ENCODE measurements at regions not wholly inside any gene's neighbourhood (a gene's known extent, or its start where the extent isn't known, plus 50 kb on each side); places are given as distances from the start of the nearest gene placed in this dataset.

DNA sequence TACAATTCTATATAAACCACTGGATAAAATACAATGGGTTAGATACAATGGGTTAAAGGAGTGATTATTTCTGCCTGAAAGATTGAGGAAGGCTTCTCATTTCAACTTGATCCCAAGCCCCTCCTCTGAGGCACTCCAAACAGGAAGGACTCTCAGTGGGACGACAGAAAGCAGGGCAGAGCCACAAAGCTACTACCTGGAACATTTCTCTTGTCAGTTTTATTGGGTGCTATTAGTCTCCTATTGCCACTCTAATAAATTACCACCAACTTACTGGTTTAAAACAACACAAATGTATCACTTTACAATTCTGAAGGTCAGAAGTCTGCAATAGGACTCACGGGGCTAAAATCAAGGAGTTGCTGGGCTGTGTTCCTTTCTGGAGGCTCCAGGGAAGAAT is 146.7 kb downstream of the MREG start:
- no peak for DNase-seq (ENCODE audit: insufficient read length, low spot score, missing footprints)
- no peaks in the 10 kb centered on the region for H3K36me3 ChIP-seq (ENCODE audit: insufficient read depth, low read length)

DNA sequence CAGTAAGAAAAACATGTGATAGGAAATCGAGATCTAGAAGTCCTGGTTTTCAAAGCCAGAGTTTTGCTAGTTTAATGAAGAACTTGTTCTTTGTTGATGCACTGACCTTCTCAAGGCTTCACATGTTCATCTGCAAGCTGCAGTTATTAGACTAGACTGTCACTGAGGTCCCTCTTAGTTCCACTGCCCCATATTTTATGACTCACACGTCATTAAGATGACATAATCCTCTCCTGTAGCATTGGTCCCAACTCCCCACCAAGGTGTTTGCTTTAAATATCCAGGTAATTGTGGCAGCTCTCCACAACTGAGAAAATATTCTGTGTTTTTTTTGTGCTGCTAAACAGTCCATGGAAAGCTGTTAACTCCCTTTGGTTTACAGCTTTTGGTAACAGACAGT is 149.7 kb downstream of the MREG start:
- Histone ChIP-seq H3K4me2 (ENCODE audit: insufficient read depth, low read length) (no peak overlapping the region), H3K27me3 (ENCODE audit: insufficient read depth, low read length) (no peaks in the 10 kb centered on the region), H3K27ac (ENCODE audit: low read depth, low read length) (no peak overlapping the region), H3K4me3 (ENCODE audit: insufficient read depth, low read length) (no peak overlapping the region), H3K4me1 (ENCODE audit: insufficient read depth, low read length) (no peaks in the 10 kb centered on the region), H3K36me3 (ENCODE audit: insufficient read depth, low read length) (no peaks in the 10 kb centered on the region), H2AFZ (ENCODE audit: low read length) (no peak overlapping the region), H4K20me1 (ENCODE audit: insufficient read depth, low read length) (no peaks in the 10 kb centered on the region), H3K9me3 (ENCODE audit: low read depth, low read length) (no peaks in the 10 kb centered on the region), H3K79me2 (ENCODE audit: insufficient read depth, low read length) (no peaks in the 10 kb centered on the region)
- no peak for DNase-seq (ENCODE audit: insufficient read length, low spot score, missing footprints)
- TF ChIP-seq CTCF (IDR thresholded peaks at IDR 0.05; ENCODE audit: extremely low read depth, low read depth, low read length), result no peak

More for the DNA sequence above, 146.7 kb downstream of the MREG start:
- no peak overlapping the region for H2AFZ ChIP-seq (ENCODE audit: low read length)
- H3K4me2 ChIP-seq (ENCODE audit: insufficient read depth, low read length), result no peak overlapping the region
- no peak for TF ChIP-seq CTCF (IDR thresholded peaks at IDR 0.05; ENCODE audit: extremely low read depth, low read depth, low read length)
- no peaks in the 10 kb centered on the region for H3K27me3 ChIP-seq (ENCODE audit: insufficient read depth, low read length)
- H3K27ac ChIP-seq (ENCODE audit: low read depth, low read length), result no peak overlapping the region
- no peaks in the 10 kb centered on the region for H4K20me1 ChIP-seq (ENCODE audit: insufficient read depth, low read length)
- no peaks in the 10 kb centered on the region for H3K9me3 ChIP-seq (ENCODE audit: low read depth, low read length)
- no peaks in the 10 kb centered on the region for H3K79me2 ChIP-seq (ENCODE audit: insufficient read depth, low read length)
- no peak overlapping the region for H3K4me3 ChIP-seq (ENCODE audit: insufficient read depth, low read length)
- H3K4me1 ChIP-seq (ENCODE audit: insufficient read depth, low read length), result peaks cover 3% of the 10 kb centered on the region

DNA sequence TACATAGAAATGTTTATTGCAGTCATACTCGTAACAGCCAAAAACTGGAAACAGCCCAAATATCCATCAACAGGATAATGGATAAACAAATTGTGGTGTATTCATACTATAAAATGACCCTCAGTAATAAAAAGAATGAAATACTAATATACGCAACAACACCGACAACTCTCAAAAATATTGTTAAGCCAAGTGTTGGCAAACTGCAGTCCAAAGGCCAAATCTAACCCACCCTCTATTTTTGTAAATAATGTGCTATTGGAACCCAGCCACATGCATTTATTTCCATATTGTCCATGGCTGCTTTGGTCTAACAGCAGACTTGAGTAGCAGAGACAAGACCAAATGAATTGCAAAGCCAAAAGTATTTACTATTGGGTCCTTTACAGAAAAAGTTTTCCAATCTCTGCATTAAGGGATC is 151.0 kb downstream of the MREG start:
- Histone ChIP-seq H3K36me3 (ENCODE audit: insufficient read depth, low read length) (no peaks in the 10 kb centered on the region), H3K79me2 (ENCODE audit: insufficient read depth, low read length) (no peaks in the 10 kb centered on the region), H3K4me2 (ENCODE audit: insufficient read depth, low read length) (no peak overlapping the region), H2AFZ (ENCODE audit: low read length) (no peak overlapping the region), H3K4me1 (ENCODE audit: insufficient read depth, low read length) (no peaks in the 10 kb centered on the region), H3K4me3 (ENCODE audit: insufficient read depth, low read length) (no peak overlapping the region), H4K20me1 (ENCODE audit: insufficient read depth, low read length) (no peaks in the 10 kb centered on the region), H3K27ac (ENCODE audit: low read depth, low read length) (no peak overlapping the region), H3K9me3 (ENCODE audit: low read depth, low read length) (no peaks in the 10 kb centered on the region), H3K27me3 (ENCODE audit: insufficient read depth, low read length) (no peaks in the 10 kb centered on the region)
- DNase-seq (ENCODE audit: insufficient read length, low spot score, missing footprints), result no peak
- TF ChIP-seq CTCF (IDR thresholded peaks at IDR 0.05; ENCODE audit: extremely low read depth, low read depth, low read length), result no peak

DNA sequence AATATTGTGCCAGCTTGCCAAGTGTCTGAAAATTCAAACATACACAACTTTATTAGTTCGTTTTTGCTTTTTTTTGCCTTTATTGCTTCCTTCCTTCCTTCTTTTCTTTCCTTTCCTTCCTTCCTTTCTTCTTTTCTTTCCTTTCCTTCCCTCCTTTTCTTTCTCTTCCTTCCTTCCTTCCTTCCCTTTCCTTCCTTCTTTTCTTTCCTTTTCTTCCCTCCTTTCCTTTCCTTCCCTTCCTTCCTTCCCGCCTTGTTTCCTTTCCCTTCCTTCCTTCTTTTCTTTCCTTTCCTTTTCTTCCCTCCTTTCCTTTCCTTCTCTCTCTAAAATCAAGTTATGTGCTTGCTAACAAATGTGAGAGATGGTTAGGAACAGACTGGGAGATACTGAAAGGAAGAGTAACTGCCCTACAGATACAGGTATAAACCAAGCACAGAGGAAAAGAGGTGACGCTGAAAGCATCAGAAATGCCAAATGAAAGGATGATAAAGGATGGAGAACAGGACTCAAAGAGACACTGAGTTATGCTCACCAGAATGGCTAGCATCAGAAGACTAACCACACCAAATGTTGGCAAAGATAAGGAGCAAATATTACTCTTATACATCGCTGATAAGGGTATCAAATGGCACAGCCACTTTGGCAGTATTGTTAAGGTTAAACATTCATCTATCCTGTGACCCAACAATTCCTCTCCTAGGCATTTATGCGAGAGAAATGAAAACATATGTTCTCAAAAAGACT is 151.6 kb downstream of the MREG start:
- DNase-seq (ENCODE audit: insufficient read length, low spot score, missing footprints), result no peak
- H3K9me3 ChIP-seq (ENCODE audit: low read depth, low read length), result no peaks in the 10 kb centered on the region
- no peak overlapping the region for H3K4me3 ChIP-seq (ENCODE audit: insufficient read depth, low read length)
- TF ChIP-seq CTCF (IDR thresholded peaks at IDR 0.05; ENCODE audit: extremely low read depth, low read depth, low read length), result no peak
- no peak overlapping the region for H2AFZ ChIP-seq (ENCODE audit: low read length)
- H3K36me3 ChIP-seq (ENCODE audit: insufficient read depth, low read length), result no peaks in the 10 kb centered on the region
- no peak overlapping the region for H3K4me2 ChIP-seq (ENCODE audit: insufficient read depth, low read length)
- H4K20me1 ChIP-seq (ENCODE audit: insufficient read depth, low read length), result no peaks in the 10 kb centered on the region
- no peaks in the 10 kb centered on the region for H3K79me2 ChIP-seq (ENCODE audit: insufficient read depth, low read length)
- H3K27me3 ChIP-seq (ENCODE audit: insufficient read depth, low read length), result no peaks in the 10 kb centered on the region
- H3K4me1 ChIP-seq (ENCODE audit: insufficient read depth, low read length), result no peaks in the 10 kb centered on the region
- H3K27ac ChIP-seq (ENCODE audit: low read depth, low read length), result no peak overlapping the region

Data from osteoblast (primary cell).